HCT116 (cell line): ENCODE measurements at regions not wholly inside any gene's neighbourhood (a gene's known extent, or its start where the extent isn't known, plus 50 kb on each side); places are given as distances from the start of the nearest gene placed in this dataset.

ENCODE experiments used
- ATAC-seq: fragments of 200-7000 bp; cut with Tn5 transposase; 2 replicates; pipeline ENCODE4 v1.9.1; 2020; ENCODE audit warnings: mild to moderate bottlenecking, moderate library complexity
- BruUV-seq: library from RNA; stranded (reverse); fragments of 400-500 nt; replicated peaks from 2 replicates; lab custom pipeline; 2021; lab: Mats Ljungman, UMichigan
- CTCF ChIA-PET: fragments of 300-600 bp; sonication (Branson Sonifier 250); formaldehyde crosslinking; loops from one replicate; lab custom pipeline; 2021; ENCODE audit warnings: antibody characterized with exemption; lab: Charles Lee
- POLR2A ChIA-PET: fragments of 300-600, 350-600 bp; sonication (Branson Sonifier 250); formaldehyde crosslinking; loops from one replicate; lab custom pipeline; 2021; ENCODE audit warnings: antibody characterized with exemption; lab: Charles Lee
- RAD21 ChIA-PET, 2 experiments: fragments of 300-600 bp; sonication (Branson Sonifier 250); formaldehyde crosslinking; loops; one replicate each; lab custom pipeline; 2023; ENCODE audit warnings: low total read pairs in 2 of 2; ENCODE audit not compliant: uncharacterized antibody in 2 of 2, unreplicated experiment in 2 of 2, low non-redundant PET in 1 of 2; lab: Charles Lee
- DNase-seq: peaks from one replicate; pipeline ENCODE4 v3.0.0-alpha.2; 2010; ENCODE audit warnings: low read depth, low spot score
- H2AFZ ChIP-seq: fragments of 200-600 bp; shearing (Covaris generic), sonication (generic); 2 replicates; pipeline ENCODE4 v1.6.1; 2017; ENCODE audit warnings: low read depth, mixed run types, mixed read lengths, antibody characterized with exemption, low read length; ENCODE audit not compliant: poor library complexity, severe bottlenecking
- H3K27ac ChIP-seq: 2 replicates; pipeline ENCODE4 v1.5.1; 2012; ENCODE audit warnings: low read depth, low read length
- H3K27me3 ChIP-seq: fragments of 200-600 bp; sonication (generic); 2 replicates; pipeline ENCODE4 v1.6.1; 2016; ENCODE audit warnings: mixed run types, low read length, mixed read lengths; ENCODE audit not compliant: insufficient read depth
- H3K36me3 ChIP-seq, 2 experiments: fragments of 200-500 bp in 1 of 2; fragments of 200-600 bp in 1 of 2; sonication (Bioruptor generic) in 1 of 2; sonication (generic) in 1 of 2; 2 replicates each; pipeline versions ENCODE4 v1.5.1 to v1.6.1; 2014 to 2016; ENCODE audit warnings: low read length in 2 of 2, inconsistent platforms in 1 of 2, mixed read lengths in 1 of 2, mixed run types in 1 of 2; ENCODE audit not compliant: insufficient read depth in 2 of 2, control insufficient read depth in 1 of 2
- H3K4me1 ChIP-seq, 2 experiments: fragments of 200-600 bp in 1 of 2; sonication (generic) in 1 of 2; 2 replicates each; pipeline versions ENCODE4 v1.5.1 to v1.6.1; 2012 to 2017; ENCODE audit warnings: low read length in 2 of 2, inconsistent platforms in 1 of 2, mild to moderate bottlenecking in 1 of 2, mixed read lengths in 1 of 2, mixed run types in 1 of 2, moderate library complexity in 1 of 2; ENCODE audit not compliant: insufficient read depth in 2 of 2, control insufficient read depth in 1 of 2
- H3K4me2 ChIP-seq: fragments of 200-600 bp; sonication (generic); 2 replicates; pipeline ENCODE4 v1.6.1; 2017; ENCODE audit warnings: mixed run types, low read length, mixed read lengths
- H3K4me3 ChIP-seq, 2 experiments: fragments of 200-600 bp in 1 of 2; sonication (generic) in 1 of 2; replicated peaks in 1 of 2; 2 replicates each; pipeline ENCODE4 v1.5.1; 2011 to 2016; ENCODE audit warnings: low read length in 2 of 2, control low read depth in 1 of 2, low read depth in 1 of 2, mild to moderate bottlenecking in 1 of 2, mixed read lengths in 1 of 2, mixed run types in 1 of 2
- H3K79me2 ChIP-seq: fragments of 200-600 bp; sonication (generic); 2 replicates; pipeline ENCODE4 v1.6.1; 2017; ENCODE audit warnings: mild to moderate bottlenecking, mixed run types, low read length, moderate library complexity, mixed read lengths; ENCODE audit not compliant: insufficient read depth
- H3K9ac ChIP-seq: fragments of 200-600 bp; sonication (generic); 2 replicates; pipeline ENCODE4 v1.6.1; 2016; ENCODE audit warnings: low read length, mixed read lengths
- H3K9me2 ChIP-seq: fragments of 200-600 bp; sonication (generic), shearing (Covaris generic); 2 replicates; pipeline ENCODE4 v1.6.1; 2017; ENCODE audit warnings: mixed run types, mild to moderate bottlenecking, moderate library complexity; ENCODE audit not compliant: insufficient read depth
- H3K9me3 ChIP-seq, 2 experiments: fragments of 200-500 bp in 1 of 2; fragments of 200-600 bp in 1 of 2; sonication (Bioruptor generic) in 1 of 2; sonication (generic) in 1 of 2; 2 replicates each; pipeline ENCODE4 v1.6.1; 2014 to 2017; ENCODE audit warnings: low read length in 2 of 2, mixed read lengths in 2 of 2, inconsistent platforms in 1 of 2, low read depth in 1 of 2, mild to moderate bottlenecking in 1 of 2, mixed run types in 1 of 2, moderate library complexity in 1 of 2; ENCODE audit not compliant: control insufficient read depth in 1 of 2, insufficient read depth in 1 of 2
- H4K20me1 ChIP-seq: fragments of 200-600 bp; sonication (generic), shearing (Covaris generic); 2 replicates; pipeline ENCODE4 v1.6.1; 2017; ENCODE audit warnings: mixed run types, mild to moderate bottlenecking, moderate library complexity; ENCODE audit not compliant: insufficient read depth
- CEBPB ChIP-seq: IDR thresholded peaks from 2 replicates; pipeline ENCODE4 v1.6.1; 2012; ENCODE audit warnings: low read depth
- CTCF ChIP-seq, 3 experiments: fragments of 200-600 bp in 1 of 3; sonication (generic) in 1 of 3; IDR thresholded peaks in 2 of 3; conservative IDR thresholded peaks in 1 of 3; 2 replicates each; pipeline ENCODE4 v1.5.1; 2012 to 2017; ENCODE audit warnings: low read depth in 2 of 3, low read length in 2 of 3, antibody characterized with exemption in 1 of 3, borderline replicate concordance in 1 of 3, control low read depth in 1 of 3, mild to moderate bottlenecking in 1 of 3, mixed read lengths in 1 of 3, mixed run types in 1 of 3, moderate library complexity in 1 of 3; ENCODE audit not compliant: insufficient read depth in 1 of 3
- EGR1 ChIP-seq: IDR thresholded peaks from 2 replicates; pipeline ENCODE4 v1.6.1; 2012; ENCODE audit warnings: low read depth
- ELF1 ChIP-seq: IDR thresholded peaks from 2 replicates; pipeline ENCODE4 v1.6.1; 2012; ENCODE audit warnings: low read depth, borderline replicate concordance
- JUND ChIP-seq: IDR thresholded peaks from 2 replicates; pipeline ENCODE4 v1.6.1; 2012
- TCF7L2 ChIP-seq: IDR thresholded peaks from 2 replicates; pipeline ENCODE4 v1.7.0; 2011; ENCODE audit warnings: borderline replicate concordance, inconsistent platforms; ENCODE audit not compliant: insufficient read depth, insufficient read length; ENCODE audit errors: extremely low read depth
- YY1 ChIP-seq: IDR thresholded peaks from 2 replicates; pipeline ENCODE4 v1.6.1; 2011; ENCODE audit warnings: low read length, low read depth, moderate library complexity, mild to moderate bottlenecking; ENCODE audit not compliant: insufficient replicate concordance; ENCODE audit errors: extremely low read depth
- ZBTB33 ChIP-seq: IDR thresholded peaks from 2 replicates; pipeline ENCODE4 v1.6.1; 2011; ENCODE audit warnings: mild to moderate bottlenecking, low read length, moderate library complexity; ENCODE audit not compliant: insufficient replicate concordance; ENCODE audit errors: extremely low read depth
- ZFX ChIP-seq: fragments of 450-650 bp; IDR thresholded peaks from 2 replicates; pipeline ENCODE4 v1.6.1; 2017
- ZNF274 ChIP-seq: fragments of 200-500 bp; sonication (Bioruptor generic); IDR thresholded peaks from 2 replicates; pipeline ENCODE4 v1.6.1; 2014; ENCODE audit warnings: mild to moderate bottlenecking, low read depth, low read length, inconsistent platforms
- intact Hi-C: fragments of 100-400 bp; cut with micrococcal nuclease; formaldehyde crosslinking; loops from 2 replicates; pipeline ENCODE4 v1.10.0; 2022
- TF ChIP-seq, protein P1 (sequence below): IDR thresholded peaks from 2 replicates; pipeline ENCODE4 v1.6.1; 2012; ENCODE audit warnings: low read depth

GRCh38 chr6:144690133-144690532 is 405.0 kb downstream of the UTRN start:
- Histone ChIP-seq H4K20me1 (no peaks in the 10 kb centered on the region), H3K9me3 (no peaks in the 10 kb centered on the region), H3K4me2 (no peak overlapping the region), H3K27me3 (no peaks in the 10 kb centered on the region), H2AFZ (no peak overlapping the region), H3K9ac (no peak overlapping the region), H3K36me3 (peaks cover 0 to 3% of the 10 kb centered on the region in 2 experiments; a peak in 1 of 4 replicates), H3K4me1 (0 out of 4 replicates have a peak, but pooled peaks cover 0 to 3% of the 10 kb centered on the region in 2 experiments), H3K9me2 (no peaks in the 10 kb centered on the region), H3K27ac (no peak overlapping the region), H3K4me3 (no peak overlapping the region), H3K79me2 (no peaks in the 10 kb centered on the region)
- ChIA-PET RAD21 (no interaction called here), CTCF (no interaction called here), POLR2A (interaction anchor here (1.0 kb wide), 1 partner anchor 12 kb away, joined by 4 read pairs; no protein-coding TSS in a partner anchor)
- no peak for DNase-seq
- BruUV-seq = no TSS peak
- no peak for TF ChIP-seq EGR1
- no peak for TF ChIP-seq CTCF (IDR thresholded peaks at IDR 0.05 in 2 of 3, conservative IDR thresholded peaks at IDR 0.05 in 1 of 3; ENCODE audit: borderline replicate concordance in 1 of 3, insufficient read depth in 1 of 3, low read depth in 2 of 3, low read length in 2 of 3)
- no peak for TF ChIP-seq ZFX
- no peak for TF ChIP-seq ZBTB33
- no peak for TF ChIP-seq TCF7L2
- TF ChIP-seq CEBPB = no peak
- no peak for TF ChIP-seq ZNF274
- TF ChIP-seq ELF1 = no peak
- no peak for TF ChIP-seq JUND
- TF ChIP-seq YY1 = no peak
- TF ChIP-seq, protein P1, sequence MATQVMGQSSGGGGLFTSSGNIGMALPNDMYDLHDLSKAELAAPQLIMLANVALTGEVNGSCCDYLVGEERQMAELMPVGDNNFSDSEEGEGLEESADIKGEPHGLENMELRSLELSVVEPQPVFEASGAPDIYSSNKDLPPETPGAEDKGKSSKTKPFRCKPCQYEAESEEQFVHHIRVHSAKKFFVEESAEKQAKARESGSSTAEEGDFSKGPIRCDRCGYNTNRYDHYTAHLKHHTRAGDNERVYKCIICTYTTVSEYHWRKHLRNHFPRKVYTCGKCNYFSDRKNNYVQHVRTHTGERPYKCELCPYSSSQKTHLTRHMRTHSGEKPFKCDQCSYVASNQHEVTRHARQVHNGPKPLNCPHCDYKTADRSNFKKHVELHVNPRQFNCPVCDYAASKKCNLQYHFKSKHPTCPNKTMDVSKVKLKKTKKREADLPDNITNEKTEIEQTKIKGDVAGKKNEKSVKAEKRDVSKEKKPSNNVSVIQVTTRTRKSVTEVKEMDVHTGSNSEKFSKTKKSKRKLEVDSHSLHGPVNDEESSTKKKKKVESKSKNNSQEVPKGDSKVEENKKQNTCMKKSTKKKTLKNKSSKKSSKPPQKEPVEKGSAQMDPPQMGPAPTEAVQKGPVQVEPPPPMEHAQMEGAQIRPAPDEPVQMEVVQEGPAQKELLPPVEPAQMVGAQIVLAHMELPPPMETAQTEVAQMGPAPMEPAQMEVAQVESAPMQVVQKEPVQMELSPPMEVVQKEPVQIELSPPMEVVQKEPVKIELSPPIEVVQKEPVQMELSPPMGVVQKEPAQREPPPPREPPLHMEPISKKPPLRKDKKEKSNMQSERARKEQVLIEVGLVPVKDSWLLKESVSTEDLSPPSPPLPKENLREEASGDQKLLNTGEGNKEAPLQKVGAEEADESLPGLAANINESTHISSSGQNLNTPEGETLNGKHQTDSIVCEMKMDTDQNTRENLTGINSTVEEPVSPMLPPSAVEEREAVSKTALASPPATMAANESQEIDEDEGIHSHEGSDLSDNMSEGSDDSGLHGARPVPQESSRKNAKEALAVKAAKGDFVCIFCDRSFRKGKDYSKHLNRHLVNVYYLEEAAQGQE = no peak
- no peak for ATAC-seq
- intact Hi-C loops = no loop called here
